GM19240 (cell line): ENCODE measurements at regions not wholly inside any gene's neighbourhood (a gene's known extent, or its start where the extent isn't known, plus 50 kb on each side); places are given as distances from the start of the nearest gene placed in this dataset.

Experiments used
- DNase-seq: peaks from one replicate; pipeline ENCODE4 v3.0.0; 2011; ENCODE audit warnings: low spot score; ENCODE audit not compliant: insufficient read length

DNA sequence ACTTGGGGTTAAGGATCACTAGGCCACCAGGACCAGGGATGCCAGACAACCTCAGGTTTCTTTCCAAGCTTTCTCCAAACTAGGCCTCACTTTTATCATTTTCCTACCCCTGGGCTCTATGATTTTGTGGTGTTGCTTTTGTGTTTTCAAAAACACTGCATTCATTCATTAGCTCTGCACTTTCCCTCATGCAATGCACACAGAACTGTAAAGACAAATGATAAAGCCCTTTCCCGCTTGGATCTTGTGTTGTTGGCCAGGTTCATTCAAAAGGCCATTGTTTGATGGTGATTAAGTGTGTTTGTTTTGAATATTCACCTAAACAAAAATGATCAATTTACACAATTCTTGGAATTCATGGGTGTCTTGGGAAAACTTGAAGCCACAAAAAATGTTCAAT is 210.7 kb upstream of the TNP1 start:
- DNase-seq, result no peak

DNA sequence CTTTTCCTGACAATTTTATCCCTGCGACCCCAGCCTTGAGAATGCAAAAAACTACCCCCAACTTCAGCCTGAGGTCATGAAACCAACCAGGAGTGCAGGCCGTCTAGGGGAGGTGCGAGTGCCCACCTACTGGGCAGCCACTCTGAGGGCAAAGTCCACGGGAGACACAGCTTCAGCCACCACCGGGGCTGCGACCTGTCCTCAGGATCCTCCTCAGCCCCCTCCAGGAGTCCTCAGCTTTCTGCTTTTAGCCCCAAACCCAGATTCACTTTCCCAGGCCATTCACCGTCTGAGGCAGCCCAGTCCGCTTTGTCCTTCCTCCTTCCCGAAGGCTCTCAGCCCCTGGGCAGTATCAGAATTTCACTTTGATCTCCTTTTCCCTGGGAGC is 210.2 kb upstream of the TNP1 start:
- no peak for DNase-seq

DNA sequence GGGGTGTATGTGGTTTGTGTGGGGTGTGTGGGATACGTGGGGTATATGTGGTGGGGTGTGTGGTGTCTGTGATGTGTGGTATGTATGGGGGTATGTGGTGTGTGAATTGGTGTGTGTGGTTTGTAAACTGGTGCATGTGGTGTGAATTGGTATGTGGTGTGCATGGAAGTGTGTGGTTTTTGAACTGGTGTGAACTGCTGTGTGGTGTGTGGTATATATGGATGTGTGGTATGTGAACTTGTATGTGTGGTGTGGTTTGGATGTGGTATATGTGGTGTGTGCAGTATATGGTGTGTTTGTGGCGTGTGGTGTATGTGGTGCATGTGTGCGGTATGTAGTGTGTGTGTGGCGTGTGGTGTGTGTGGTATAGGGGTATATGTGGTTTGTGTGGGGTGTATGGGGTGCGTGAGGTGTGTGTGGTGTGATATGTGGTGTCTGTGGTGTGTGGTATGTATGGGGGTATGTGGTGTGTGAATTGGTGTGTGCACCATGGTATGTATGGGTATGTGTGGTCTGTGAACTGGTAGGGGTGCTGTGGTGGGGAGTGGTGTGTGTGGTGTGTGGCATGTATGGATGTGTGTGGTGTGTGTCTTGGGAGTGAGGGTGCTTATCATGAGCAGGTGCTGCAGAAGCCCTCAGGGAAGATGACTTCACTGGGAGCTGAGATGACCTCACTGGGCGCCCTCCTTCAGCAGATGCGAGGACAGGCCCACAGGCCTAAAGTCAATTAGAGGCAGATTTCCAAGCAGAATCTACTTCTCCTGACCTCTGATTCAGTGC is 209.6 kb upstream of the TNP1 start:
- DNase-seq, result no peak

DNA sequence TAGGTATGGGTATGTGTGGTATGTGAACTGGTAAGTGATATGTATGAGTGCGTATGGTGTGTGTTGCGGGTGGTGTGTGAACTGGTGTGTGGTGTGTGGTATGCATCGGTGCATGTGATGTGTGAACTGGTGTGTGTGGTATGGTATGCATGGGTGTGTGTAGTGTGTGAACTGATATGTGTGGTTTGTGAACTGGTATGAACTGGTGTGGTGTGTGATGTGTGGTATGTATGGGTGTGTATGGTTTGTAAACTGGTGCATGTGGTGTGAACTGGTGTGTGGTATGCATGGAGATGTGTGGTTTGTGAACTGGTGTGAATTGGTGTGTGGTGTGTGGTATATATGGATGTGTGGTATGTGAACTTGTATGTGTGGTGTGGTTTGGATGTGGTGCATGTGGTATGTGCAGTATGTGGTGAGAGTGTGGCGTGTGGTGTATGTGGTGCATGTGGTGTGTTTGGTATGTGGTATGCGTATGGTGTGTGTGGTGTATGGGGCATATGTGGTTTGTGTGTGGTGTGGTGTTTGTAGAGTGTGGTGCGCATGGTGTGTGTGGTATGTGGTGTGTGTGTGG is 208.9 kb upstream of the TNP1 start:
- no peak for DNase-seq

DNA sequence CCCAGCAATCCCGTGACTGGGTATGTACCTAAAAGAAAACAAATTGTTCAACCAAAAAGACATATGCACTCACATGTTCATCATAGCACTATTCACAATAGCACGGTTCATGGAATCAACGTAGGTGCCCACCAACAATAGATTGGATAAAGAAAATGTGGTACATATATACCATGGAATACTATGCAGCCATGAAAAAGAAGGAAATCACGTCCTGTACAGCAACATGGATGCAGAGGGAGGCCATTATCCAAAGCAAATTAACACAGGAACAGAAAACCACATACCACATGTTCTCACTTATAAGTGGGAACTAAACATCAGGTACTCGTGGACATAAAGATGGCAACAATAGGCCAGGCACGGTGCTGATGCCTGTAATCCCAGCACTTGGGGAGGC is 207.9 kb upstream of the TNP1 start:
- DNase-seq, result no peak

DNA sequence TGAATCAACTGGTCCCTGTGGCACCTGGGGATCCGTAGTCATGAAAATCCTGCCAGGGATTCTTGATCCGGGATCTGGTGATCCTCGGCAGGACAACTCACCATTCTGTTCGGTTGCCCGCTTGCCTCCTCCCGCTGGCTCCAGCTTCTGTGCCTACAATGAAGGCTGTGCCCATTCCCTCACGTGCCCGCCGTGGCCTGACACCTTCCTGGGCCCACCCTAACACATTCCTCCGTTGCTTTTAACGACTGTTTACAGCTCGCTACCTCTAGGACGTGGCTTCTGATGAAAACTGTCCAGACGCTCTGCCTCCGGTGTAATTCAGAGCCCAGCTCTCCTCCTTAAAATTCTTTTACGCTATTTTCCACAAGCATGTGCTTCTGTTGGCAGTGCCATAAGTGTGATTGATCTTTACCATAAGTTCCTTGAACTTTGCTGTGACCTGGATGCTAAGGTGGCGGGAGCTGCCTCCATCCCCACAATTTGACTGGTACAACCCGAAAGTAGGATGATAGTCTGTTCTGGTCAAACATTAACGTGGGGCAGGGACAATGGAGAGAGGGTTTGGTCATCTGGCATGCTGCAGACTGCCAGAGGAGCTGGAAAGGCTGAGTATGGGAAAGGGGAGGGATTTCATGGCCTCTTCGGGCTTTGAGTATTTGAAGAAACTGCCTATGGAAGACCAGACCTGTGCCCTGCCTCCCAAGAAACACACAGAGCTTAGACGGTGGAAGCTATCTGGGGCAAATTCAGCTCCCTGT is 206.8 kb upstream of the TNP1 start:
- DNase-seq, result no peak

DNA sequence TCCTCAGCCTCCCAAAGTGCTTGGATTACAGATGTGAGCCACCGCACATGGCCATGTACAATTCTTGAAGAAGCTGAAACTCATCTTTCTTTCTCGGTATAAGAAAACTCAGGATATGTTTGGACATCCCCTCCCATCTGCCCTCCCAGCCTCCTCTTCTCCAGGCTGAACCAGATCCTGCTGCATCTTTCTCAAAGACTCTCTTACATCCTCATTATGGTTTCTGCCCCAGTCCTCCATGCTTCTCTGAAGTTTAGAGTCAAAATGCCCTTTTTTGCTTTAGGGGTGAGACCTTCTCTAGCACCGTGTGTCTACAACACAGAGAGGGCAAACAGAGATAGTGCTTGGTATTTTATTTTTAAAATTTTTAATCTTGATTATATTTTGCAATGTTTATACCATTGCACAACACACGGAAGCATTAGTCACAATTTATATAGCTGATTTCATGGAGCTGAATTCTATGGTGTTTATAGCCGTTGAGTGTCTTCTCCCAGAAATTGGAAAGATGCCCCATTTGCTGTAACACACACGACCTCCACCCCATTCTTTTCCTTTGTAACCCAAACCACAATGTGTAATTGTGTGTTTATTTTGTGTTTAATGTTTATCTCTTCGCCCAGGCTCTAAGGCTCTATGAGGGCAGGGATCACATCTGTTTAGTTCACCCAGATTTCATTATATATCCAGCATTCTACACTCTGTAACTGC is 206.0 kb upstream of the TNP1 start:
- DNase-seq, result no peak

DNA sequence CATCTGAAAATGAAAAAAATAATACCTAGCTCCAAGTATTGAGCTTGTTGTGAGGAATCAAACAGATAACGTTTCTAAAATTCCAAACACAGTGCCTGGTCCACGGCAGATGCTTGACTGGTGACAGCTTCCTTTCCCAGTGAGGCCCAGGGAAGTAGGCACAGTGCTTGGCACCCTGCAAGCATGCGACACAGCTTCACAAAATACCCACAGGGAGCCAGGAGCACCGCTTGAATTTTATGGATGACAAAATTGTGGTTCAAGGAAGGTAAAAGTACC is 205.1 kb upstream of the TNP1 start:
- DNase-seq, result no peak

DNA sequence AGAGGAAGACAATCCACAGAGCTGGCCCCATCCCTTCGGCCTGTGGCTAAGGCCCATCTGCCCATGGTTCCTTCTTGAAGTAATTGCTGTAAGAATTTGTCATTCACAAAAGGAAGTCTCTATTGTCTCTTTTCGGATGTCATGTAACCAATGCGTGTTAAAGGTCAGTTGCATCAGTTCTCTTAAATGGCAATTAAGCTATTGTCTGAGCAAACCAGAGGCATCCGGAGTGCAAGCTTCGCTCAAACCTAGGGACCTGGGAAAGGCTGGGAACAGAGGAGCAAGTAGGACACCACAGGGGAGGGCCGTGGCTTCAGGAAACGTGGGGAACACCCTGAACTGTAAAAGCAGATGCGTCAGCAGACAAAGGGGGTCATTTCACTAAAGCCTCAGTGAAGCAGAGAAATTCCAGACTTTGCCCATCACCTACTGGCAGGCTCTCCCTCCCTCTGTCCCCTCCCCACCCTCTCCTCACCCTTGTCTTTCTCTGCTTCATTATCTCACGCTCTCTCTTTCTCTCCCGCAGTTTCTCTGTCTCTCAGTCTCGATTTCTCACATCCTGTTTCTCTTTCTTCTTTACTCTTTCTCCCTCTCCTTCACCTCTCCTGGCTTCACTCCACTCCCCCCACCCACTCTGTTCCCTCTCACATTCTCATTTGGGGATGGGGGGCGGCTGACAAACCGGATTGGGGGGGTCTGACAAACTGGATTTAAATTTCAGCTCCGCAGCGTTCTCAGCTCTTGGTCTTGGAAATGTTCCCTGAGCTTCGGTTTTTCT is 204.6 kb upstream of the TNP1 start:
- no peak for DNase-seq

DNA sequence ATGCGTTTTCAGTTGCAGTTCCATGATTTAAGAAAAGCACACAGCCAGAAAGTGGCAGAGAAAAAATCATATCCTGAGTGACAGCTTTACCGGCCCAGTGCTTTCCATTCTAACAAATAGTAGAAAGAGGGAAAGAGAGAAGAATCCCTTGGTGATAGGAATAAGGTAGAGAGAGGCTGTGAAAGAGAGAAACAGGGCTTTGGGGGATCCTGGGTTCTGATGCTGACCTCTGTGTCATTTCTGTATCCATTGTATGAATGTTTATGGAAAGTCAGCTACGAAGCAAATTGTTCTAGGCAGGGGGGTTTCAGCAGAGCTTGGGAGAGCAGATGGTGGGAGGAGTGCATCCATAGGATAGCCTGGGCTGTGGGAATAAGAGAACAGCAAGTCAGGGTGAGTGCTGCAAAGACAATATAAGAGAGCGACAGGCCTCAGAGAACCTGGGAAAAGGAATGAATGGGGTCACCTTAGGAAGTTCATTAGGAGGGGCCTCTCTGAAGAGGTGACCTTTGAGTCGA is 203.4 kb upstream of the TNP1 start:
- no peak for DNase-seq

DNA sequence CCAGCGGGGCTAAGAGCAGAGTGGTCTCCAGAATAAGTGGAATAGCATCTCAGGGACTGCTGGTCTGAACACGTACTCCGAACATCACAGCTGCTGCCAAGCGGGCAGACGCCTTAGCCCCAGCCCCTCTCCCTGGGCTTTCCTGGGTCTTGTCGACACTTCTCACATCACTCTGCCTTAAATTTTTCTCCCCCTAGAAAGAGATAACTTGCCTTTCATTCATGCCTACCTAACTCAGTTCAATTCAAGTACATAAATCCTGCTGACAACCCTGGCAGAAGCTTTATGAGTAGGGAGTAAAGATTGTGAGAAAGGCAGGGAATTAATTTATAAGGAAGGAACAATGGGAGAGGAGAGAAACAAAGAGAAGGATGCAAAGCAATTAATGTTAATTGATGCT is 202.9 kb upstream of the TNP1 start:
- DNase-seq, result no peak

DNA sequence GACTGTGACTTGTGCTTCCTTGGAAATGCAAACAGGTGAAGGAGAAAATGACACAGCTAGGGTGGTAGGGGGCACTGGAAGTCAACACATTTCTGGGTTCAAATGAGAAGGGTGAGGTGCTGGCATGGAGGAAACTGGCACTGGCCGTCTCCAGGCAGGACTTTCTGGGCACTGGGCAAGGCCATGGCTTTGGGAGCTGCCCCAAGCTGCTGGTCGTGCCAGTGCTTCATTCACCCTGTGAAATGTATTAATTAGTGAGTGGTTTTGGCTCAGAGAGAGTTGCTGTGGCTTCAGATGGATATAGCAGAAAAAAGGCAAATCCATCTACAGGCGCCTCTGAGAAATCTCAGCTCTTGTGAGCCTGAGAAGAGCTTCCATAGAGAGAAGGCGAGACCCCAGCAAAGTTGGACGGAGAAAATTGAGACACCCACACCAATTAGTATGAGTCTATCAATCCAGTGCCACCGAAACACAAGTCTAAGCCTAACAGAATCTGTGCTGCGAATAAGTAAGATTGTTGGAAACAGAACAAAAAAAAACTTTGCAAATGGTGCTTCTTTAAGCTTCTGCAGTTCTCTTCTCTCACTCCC is 202.1 kb upstream of the TNP1 start:
- no peak for DNase-seq

DNA sequence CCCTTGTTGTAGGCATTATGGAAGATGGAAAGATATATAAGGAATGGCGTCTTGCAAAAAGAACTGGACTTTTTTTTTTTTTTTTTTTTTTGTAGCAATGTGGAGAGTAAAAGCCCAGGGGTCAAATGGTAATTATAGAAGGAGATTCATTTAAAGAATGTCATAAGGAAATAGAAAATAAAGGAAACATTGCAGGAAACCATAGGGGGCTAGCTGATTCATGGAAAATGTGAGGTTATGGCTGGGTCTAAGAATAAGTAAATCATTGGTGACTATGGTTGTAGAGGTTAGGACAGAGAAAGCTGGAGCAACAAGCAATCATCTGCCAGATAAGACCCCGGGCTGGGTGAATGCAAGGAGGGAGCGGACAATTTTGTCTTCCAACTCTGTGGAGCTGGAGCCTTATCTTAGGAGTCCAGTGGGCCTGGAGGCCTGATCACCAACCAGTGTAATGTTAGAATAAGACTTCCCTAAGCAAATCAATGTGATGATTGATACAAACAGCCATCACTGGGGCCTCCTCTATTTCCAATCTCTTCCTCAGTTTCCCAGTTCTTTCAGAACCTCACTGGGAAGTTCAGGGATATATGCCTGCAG is 201.2 kb upstream of the TNP1 start:
- DNase-seq, result no peak

DNA sequence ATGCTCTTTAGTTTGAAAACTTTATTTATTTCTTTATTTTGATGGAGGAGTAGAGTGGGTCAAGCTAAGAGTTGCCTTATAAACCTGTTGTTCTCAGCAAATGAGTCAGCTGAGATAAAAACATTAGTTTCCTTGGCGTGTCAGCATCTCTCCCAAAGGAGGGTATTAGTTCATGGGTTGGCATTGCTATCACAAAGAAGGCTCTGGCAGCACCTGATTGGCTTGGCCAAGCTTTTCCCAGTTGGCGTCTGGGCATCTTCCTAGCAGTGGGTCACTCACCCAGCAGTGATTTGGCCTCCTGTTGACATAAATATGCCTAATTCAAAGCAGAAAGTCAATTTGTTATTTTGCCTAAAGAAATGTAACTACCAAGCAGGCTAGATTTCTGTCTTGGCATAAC is 200.7 kb upstream of the TNP1 start:
- no peak for DNase-seq

DNA sequence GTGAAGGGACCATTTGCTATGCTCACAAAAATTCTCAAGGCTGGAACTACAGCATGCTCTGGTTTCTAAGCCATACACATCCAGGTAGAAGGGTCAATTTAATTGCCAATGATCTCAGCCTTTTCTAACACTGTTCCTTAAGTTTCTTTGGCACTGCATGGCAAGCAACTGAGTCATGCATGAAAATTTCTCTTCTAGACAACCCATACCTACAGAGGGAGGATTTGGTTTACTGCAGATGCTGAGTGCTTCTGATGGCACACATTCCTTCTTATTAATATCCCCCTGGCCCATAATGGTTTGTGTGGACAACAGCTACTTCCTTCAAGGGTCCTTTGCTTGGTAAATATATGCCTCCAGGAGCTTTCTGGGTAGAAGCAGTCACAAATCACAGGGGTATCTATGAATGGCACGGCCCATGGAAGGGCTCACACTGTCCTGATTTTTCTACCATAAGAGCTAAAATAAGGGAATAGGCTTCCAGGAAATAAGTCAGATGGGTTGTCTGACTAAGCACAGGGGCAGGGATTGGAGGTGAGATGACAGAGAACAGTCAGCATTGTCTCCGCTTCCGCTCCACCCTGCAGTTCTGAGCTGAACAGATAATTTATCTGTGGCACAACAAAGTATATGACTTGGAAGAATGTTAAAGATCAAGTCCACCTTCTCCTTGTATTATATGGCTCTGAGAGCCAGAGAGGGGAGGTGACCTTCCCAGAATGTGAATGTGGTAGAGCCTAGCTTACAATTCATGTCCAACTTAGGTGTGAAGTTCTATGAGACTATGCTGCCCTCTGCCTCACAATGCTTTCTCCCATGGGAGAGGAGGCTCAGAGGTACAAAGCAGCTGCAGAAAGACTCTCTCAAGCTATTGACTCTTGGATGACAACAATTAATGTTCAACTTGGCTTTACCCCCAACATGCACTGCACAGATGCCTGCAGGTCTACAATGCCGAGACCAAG is 199.2 kb upstream of the TNP1 start:
- DNase-seq, result no peak

DNA sequence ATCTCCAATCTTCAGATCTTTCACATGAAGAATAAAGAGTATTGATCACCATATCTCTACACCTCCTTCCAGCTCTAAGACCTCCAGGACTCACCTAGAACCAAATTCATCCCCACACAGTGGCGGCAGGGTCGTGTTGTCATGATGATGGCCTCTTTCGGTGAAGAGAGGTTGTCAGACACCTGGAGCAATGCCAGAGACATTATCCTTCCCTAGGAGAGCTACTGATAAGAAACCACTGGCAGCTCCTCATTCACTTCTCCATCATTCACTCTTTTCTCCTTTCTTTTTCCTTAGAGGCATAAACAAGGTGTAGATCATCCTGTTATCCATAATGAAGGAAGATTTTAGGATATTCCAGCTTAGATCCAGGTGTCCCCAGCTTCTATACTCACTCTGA is 197.9 kb upstream of the TNP1 start:
- no peak for DNase-seq

DNA sequence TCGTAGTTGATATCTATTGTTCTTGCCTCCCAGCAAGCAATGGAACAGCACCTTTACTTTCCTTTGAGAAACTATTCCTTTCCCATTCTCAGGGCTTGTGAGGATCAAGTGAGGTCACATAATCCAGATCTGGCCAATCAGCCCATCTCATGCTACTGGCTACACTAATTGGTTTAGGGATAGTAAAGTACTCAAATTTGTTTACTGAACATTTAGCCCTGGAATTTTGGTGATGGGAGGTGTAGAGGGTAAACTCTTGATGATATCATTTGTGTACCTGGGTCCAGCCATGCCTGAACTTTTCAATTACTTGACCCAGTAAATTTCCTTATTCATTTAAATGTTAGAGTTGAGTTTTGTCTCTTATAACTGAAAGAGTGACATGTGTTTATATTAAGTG is 195.8 kb upstream of the TNP1 start:
- DNase-seq, result no peak

DNA sequence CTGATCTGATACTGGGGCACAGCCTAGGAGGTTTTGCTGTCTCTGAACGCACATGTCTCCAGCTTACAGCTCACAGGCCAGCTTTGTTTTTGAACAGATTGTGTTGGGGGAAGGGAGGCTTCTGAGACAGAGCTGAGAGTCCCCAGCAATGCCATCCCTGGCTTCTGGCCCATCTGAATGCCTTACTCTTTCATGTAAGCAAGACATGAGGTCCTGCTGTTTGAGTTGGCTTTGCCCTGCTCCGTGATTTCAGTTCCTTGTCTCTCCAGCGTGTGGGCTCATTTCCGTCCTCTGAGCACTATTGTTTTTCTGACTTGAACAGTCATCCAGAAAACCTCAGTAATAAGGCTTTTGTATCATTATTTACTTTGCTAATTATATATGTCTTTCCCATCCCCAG is 194.9 kb upstream of the TNP1 start:
- no peak for DNase-seq

DNA sequence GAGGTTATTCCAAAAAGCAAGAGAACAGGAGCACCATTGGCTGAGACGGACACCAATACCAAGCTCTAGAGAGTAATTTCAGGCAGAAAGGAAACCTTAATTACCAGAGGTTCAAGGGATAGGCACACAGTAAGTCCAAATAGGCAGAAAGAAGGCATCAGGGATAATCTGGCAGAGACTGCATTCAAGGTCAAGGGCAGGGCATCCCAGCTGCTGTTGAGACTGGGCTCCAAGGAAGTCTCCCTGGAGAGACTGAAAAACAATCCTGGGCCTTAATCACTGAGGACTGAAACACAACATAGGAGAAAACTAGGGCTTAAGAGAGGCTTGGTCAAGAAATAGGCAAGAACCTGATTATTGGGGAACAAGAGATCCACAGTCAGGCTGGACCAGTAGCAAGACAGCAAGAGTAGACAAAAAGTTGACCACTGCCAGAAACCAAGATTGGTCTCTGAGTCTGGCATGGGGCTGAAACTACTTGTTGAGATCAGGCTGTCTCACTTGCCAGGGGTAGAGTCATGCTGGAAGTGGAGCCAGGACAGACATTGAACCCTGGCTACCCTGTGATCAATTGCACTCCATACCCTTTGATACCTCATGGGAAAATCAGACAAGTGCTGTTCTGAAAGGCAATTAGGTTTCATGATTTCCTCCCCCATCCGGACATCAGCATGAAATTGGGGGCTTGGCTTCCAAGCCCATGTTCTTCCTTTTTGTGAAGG is 193.2 kb upstream of the TNP1 start:
- no peak for DNase-seq
